ENCODE measurements at regions not wholly inside any gene's neighbourhood (a gene's known extent, or its start where the extent isn't known, plus 50 kb on each side); places are given as distances from the start of the nearest gene placed in this dataset.

DNA sequence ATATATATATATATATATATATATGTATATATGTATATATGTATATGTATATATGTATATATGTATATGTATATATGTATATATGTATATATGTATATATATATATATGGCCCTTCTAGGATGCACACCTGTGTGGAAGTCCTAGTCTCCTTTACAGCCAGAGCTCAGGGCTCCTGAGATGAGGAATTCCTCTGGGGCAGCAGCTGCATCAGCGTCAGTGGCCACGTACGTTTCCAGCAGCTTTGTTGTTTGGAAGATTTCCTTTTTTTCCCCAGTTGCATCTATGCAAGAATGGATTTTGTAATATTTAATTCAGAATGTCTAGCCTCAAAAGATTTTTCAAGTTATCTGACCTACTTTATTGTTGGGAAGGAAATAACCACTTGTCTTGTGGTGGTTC lies 68.6 kb downstream of the TNFAIP2 start:
- no peak for TF ChIP-seq SMC3 (IDR thresholded peaks at IDR 0.05; ENCODE audit: low read depth, low read length)
- TF ChIP-seq, protein P1, sequence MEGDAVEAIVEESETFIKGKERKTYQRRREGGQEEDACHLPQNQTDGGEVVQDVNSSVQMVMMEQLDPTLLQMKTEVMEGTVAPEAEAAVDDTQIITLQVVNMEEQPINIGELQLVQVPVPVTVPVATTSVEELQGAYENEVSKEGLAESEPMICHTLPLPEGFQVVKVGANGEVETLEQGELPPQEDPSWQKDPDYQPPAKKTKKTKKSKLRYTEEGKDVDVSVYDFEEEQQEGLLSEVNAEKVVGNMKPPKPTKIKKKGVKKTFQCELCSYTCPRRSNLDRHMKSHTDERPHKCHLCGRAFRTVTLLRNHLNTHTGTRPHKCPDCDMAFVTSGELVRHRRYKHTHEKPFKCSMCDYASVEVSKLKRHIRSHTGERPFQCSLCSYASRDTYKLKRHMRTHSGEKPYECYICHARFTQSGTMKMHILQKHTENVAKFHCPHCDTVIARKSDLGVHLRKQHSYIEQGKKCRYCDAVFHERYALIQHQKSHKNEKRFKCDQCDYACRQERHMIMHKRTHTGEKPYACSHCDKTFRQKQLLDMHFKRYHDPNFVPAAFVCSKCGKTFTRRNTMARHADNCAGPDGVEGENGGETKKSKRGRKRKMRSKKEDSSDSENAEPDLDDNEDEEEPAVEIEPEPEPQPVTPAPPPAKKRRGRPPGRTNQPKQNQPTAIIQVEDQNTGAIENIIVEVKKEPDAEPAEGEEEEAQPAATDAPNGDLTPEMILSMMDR (conservative IDR thresholded peaks at IDR 0.05; ENCODE audit: low read depth, low read length) = no peak
- no peak for TF ChIP-seq POLR2A (IDR thresholded peaks at IDR 0.05; ENCODE audit: low read depth, low read length)
- no peak for TF ChIP-seq RFX5 (IDR thresholded peaks at IDR 0.05; ENCODE audit: low read depth, low read length)
